HG03520 (cell line): ENCODE measurements at regions not wholly inside any gene's neighbourhood (a gene's known extent, or its start where the extent isn't known, plus 50 kb on each side); places are given as distances from the start of the nearest gene placed in this dataset.

Experiments used
- ATAC-seq: cut with Tn5 transposase; IDR thresholded peaks from one replicate; pipeline ENCODE4 v1.9.1; 2021; ENCODE audit warnings: mild to moderate bottlenecking, moderate library complexity; ENCODE audit not compliant: unreplicated experiment

DNA sequence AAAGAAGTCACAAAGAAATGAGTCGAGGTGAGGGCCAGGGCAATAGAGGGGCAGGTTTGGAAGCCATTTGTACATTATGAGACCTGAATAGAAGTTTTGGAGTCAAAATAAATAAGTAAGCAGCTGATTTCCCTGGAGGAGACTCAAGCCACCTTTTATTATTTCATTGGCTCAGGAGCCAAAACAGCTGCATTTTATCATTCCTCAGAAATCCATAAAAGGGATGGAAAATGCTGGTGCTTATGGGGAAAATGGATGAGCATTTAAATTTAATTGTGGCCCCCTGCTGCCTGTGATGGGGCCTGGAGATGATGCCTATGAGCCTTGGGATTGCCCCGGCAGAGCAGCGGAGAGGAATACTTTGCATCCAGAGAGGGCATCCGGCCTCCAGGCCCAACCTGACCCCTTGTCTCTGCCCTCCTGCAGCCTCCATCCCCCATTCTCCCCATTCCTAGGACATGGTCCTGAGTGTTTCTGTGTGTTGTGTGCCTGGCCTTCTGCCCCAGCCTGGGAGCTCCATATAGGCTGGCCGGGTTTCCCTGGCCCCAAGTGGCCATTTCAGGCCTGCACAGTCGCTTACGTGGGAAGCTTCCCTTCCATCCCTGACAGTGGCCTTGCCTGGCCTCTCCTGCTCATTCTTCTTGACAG lies 296.8 kb upstream of the ZMIZ1 start:
- no peak for ATAC-seq

GRCh38 chr10:78772486-78772885 lies 296.3 kb upstream of the ZMIZ1 start:
- no peak for ATAC-seq

GRCh38 chr10:78772986-78773530 lies 295.7 kb upstream of the ZMIZ1 start:
- no peak for ATAC-seq

DNA sequence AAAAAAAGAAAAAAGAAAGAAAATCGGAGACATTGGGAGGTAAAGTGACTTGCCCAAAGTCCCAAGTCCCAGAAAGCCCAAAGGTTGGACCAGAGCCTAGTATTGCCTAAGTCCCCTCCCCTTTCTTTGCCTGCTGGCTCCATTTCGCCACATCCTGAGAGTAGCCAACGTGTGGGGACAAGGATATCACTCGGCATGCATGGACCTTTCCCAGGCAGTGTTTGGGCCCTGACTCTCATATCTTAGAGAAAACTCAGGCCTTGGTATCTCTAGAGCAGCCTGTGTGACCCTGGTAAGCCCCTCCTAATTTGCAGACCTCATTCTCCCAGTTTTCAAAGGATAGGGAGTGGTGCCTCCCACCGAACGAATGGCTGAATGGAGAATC lies 294.2 kb upstream of the ZMIZ1 start:
- ATAC-seq, result no peak

GRCh38 chr10:78774999-78775711 lies 293.6 kb upstream of the ZMIZ1 start:
- ATAC-seq, result no peak

GRCh38 chr10:78775891-78776290 lies 292.9 kb upstream of the ZMIZ1 start:
- no peak for ATAC-seq

- no peak for ATAC-seq
These were observed 292.0 kb upstream of the ZMIZ1 start for GRCh38 chr10:78776756-78777155.

DNA sequence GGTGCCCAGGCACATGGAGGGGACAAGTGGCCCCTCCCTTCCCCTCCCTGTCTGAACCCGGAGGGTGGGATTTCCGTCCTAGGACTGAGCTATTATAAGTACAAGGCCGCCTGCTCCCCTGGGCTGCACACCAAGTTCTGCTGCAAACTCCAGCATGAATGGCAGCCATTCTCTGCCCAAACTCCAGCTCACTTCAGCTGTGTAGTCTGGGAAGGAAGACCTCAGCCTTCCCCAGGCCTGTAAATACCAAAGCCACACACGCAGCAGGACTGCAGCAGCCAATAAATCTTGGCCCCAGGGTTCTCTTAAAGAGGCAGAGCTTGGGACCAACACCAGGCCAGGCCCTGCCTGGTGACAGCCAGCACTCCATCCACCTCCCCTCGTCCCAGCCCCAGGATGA lies 291.3 kb upstream of the ZMIZ1 start:
- ATAC-seq, result no peak

GRCh38 chr10:78777867-78778266 lies 290.9 kb upstream of the ZMIZ1 start:
- no peak for ATAC-seq

DNA sequence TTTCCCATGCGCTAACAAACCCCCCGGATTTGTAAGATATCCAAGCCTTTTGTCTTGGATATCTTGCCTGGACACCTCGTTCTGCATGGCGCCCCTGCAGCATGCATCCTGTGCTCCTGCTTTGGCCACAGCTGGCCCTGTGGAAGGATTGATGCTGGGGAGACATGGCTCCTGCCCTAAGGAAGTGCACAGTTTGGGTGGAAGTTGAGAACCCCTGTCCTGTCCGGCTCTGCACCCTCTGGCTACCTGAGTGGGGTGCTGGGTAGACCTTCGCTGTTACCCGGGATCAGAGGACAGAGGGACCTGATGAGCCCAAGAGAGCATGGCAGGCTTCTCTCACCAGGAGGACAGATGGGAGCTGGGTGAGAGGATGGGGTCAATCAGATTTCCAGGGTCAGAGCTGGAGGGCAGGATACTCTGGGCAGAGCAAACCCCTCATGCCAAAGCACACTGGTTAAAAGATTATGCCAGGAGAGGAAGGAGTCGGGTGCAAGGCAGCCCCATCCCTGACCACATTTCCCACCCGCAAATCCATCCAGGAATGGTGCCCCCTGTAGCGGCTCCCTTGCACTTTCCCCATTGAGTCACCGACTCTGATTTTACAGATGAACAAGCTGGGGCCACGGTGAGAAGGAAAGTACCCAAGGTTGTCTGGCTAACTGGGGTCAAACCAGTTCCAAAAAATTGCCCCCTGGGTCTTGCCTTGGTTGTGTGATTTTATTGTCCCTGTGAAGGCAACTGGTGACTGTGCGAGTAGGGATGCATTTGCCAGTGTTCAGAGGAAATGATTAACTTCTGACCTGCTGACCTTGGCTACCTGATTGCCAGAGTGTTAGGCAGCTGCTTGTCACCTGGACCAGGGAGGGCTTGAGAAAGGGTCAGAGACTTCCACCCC lies 290.1 kb upstream of the ZMIZ1 start:
- ATAC-seq, result no peak

- no peak for ATAC-seq
These were observed 289.3 kb upstream of the ZMIZ1 start for GRCh38 chr10:78779339-78779955.

DNA sequence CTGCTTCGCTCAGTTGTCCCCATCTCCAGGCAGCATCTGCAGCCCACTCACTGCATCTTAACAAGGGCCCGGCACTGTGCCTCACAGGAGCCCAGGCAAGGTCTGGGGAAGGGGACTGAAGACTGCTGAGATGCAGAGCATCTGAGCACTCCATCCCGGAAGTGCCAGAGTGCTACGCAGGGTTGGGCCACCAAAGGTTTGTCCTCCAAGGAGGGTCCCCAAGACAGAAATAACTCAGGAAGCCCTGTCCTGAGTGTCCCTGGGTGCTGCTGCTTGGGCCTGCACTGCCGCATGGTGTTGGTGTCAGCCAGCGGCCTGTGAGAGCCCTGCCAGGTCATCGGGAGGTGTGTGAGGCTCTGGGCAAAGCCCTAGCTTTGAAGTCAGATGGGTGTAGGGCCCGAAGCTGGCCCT lies 288.2 kb upstream of the ZMIZ1 start:
- no peak for ATAC-seq

DNA sequence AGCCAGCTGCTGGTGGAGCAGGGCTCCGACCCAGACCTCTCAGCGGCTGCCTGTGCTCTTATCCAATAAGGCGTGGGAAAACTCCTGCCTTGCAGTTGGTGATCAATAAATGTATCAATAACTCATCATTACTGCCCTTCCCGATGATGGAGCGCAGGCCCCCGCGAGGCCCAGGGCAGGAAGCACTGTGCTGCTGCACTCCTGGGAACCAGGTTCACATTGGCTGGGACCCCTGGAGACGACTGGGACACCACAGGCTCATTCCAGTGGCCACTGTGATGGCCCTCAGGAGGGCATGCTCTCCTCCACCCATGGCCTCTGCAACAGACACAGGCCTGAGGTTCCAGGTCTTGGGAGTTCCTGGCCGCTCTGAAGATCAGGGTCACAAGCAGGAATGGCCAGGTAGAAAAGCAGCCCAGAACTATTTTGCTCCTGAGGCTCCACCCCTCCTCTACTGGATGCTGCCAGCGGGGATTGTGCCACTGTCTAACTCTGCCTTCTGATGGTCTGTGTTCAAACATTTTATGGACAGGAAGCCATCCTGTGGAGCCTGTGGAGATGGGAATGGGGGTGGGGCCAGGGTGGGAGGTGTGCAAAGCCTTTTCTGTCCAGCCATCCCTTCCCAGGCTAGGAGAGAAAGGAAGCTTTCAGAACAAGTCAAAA lies 287.4 kb upstream of the ZMIZ1 start:
- no peak for ATAC-seq

DNA sequence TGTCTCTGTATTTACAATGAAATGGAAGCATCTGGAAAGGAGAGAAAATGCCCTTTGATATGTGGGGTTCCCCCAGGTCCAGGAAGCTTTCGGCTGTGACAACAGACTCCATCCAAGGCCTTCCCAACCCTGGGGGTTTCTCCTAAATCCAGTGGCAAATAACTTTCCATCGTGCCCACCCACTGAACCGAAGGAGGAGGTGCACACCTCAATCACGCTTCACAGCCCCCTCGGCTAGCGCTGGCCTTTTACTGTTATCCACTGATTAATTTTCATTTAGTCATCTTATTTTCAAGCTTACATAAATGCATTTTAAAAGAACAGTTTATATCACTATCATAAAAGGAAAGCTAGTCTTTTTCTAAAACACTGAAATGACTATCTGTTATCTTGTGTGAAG lies 286.8 kb upstream of the ZMIZ1 start:
- no peak for ATAC-seq

- ATAC-seq, result no peak
These were observed 286.3 kb upstream of the ZMIZ1 start for GRCh38 chr10:78782441-78782840.

DNA sequence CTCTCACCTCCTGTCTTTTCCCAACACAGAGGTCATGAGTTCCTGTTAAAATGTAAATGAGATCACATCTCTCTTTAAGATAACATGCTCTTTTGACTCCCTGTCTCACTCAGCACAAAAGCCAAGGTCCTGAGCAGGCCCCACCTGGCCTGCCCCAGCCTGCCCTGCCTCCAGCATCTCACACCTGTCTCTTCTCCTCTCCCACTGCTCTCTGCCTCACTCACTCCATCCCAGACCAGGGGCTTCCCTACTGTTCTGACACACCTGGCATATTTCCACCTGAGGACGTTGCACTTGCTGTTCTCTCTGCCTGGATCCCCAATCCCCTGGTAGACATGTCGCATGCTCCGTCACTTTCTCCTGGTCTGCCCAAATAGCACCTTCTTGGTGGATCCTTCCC lies 285.0 kb upstream of the ZMIZ1 start:
- ATAC-seq, result no peak

DNA sequence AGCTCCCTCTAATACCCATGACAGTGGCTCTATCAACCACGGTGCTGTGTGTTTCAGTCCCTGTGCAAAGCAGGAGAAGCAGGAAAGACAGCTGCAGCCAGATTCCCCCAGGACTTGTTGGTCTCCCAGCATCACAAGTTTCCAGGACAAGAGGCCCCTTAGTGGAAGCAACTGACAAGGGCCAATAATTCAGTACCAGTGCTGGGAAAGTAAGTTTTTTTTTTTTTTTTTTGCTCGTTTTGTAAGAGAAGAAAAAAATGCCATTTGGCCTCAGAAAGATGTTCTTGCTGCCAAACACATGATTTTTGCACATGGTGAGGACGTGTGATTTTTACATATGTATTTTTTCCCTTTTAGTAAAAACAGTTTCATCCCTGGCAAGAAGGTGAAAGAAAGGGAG lies 284.2 kb upstream of the ZMIZ1 start:
- no peak for ATAC-seq

DNA sequence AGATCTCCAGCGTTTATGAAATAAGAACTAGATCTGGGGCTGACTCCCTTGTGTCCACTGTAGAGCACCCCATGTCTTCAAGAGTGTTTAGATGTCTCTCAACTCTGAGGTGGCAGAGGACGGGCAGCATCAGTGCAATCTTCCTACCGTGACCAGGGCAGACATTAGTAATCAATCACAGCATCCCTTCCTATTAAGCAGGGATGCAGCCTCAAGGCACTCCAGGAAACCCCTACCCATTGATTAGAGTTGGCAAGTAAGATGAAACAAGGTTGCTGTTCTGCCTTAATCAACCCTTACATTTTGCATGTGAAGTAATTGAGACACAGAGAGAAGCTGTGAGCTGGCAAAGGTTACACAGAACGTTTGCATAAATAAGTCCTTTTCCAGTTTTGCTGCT lies 283.7 kb upstream of the ZMIZ1 start:
- ATAC-seq, result no peak

DNA sequence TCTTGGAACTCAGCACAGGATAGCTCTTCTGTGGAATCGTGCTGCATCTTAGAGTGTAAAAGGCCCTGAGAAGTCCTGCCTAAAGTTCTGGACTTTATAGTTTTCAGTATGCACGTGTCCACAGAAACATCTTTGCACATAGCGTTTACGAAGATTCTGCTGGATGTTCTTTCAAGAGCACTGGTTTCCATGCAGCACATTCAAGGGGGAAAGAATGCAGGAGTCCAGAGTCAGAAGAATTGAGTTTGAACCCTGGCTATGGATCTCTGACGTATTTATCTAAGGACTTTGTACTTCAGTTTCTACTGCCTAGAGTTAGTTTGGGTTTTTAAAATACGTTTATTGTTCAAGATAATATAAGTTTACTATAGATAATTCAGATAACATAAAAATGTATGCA lies 282.8 kb upstream of the ZMIZ1 start:
- no peak for ATAC-seq

DNA sequence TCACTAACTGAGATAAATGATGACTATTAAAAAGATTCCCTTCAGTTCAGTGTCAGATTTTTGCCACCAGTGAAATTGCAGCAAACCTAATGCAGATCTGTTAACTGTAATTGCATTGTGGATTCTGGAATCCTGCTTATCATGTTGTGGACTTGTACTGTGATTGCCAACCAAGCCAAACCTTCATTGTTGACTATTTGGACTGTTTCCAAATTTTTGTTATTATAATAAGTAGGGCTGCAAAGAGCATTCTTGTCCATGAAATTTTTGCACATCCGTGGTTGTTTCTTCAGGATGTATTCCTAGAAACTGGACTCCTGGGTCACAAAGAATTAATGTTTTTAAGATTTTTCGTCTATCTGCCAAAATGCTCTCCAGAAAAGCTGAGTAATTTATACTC lies 281.6 kb upstream of the ZMIZ1 start:
- ATAC-seq, result no peak
